NCI-H146 (cell line): ENCODE measurements at regions not wholly inside any gene's neighbourhood (a gene's known extent, or its start where the extent isn't known, plus 50 kb on each side); places are given as distances from the start of the nearest gene placed in this dataset.
"Not testable (repeated sequence)": the region's sequence is repeated elsewhere in the genome, so short reads cannot be mapped to it uniquely, and the experiment has no call there.

ENCODE experiments used
- DNase-seq: peaks from one replicate; lab custom pipeline; 2025; lab: John Stamatoyannopoulos, UW

DNA sequence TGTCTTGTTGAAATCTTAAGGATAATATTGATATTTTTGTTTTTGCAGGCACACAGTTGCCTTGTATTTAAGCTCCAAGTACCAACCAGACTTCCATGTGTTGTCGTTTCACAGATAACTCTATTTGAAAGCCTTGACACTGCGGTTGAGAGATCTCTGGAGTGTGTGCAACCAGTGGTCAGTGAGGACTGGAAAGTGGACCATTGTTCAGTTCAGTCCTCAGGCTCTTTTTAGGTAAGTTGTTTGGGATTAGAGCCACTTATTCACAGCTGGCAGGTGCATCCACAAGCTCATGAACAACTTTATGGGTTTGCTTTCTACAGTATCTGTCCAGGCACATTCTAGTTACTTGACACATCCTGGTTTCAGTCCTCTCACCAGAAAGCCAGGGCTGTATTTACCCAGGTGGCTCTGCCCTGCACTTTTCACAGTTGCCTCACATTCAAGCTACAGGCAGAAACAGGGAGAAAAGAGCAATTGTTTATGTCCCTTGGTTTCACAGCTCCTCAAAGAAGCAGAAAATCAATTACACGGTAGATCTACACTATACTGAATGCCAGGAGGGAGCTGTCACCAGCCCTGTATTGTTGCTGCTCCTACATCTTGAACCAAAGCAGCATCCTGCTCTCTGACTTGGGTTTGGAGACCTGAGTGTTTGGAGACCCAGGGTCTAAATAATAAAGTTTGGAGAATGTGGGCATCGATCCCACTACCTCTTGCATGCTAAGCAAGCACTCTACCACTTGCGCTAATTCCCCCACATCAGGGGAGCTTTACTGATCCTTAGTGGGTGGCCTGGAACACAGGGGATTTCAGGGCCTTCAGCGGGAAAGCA lies 543.3 kb downstream of the PRIM2 start:
- not testable (repeated sequence) for DNase-seq

DNA sequence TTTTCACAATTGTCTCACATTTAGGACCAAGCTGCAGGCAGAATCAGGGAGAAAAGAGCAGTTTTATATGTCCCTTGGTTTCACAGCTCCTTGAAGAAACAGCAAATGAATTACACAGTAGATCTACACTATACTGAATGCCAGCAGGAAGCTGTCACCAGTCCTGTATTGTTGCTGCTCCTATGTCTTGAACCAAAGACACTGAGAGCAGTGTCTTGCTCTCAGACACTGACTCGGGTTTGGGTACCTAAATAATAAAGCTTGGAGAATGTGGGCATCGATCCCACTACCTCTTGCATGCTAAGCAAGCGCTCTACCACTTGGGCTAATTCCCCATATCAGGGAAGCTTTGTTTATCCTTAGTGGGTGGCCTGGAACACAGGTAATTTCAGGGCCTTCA lies 552.7 kb downstream of the PRIM2 start:
- DNase-seq = peak; percentile 2

DNA sequence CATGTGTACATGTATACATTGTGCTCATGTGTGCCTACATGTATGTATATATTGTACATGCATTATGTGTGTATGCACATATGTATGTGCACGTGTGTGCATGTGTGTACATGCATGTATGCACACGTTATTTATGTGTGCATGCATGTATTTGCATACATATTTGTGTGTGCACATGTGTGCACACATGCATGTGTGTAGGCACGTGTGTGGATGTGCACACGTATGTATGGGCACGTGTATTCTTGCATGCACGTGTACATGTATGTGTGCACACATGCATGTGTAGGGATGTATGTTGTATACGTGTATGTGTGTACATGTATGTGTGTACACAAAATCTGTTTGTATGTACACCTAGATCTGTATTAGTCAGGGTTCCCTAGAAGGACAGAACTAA lies 556.0 kb downstream of the PRIM2 start:
- not testable (repeated sequence) for DNase-seq

DNA sequence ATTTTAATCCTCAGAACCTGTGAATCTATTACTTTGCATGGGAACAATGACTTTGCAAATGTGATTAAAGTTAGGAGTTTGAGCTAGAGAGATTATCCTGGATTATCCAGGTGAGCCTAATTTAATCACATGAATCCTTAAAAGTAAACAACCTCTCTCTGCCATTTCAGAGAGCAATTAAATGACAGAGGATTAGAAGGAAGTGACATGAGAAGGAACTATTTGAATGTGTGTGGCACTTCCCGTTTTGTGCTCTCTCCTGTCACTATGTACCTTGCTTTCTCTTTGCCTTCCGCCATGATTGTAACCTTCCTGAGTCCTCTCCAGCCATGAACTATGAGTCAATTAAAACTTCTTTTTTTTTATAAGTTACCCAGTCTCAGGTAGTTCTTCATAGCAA lies 559.2 kb downstream of the PRIM2 start:
- DNase-seq = not testable (repeated sequence)

DNA sequence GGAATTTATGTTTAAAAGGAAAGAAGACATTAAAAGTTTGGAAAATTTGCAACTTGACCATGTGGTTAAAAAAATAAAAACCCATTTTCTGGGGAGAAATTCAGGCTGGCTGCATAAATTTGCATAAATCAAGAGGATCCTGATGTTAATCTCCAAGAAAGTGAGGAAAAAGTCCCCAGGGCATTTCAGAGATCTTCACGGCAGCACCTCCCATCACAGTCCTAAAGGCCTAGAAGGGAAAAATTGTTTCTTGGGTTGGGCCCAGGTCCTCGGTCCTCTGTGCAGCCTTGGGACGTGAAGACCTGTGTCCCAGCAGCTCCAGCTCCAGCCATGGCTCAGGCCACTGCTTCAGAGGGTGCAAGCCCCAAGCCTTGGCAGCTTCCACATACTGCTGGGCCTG lies 560.3 kb downstream of the PRIM2 start:
- DNase-seq = not testable (repeated sequence)

DNA sequence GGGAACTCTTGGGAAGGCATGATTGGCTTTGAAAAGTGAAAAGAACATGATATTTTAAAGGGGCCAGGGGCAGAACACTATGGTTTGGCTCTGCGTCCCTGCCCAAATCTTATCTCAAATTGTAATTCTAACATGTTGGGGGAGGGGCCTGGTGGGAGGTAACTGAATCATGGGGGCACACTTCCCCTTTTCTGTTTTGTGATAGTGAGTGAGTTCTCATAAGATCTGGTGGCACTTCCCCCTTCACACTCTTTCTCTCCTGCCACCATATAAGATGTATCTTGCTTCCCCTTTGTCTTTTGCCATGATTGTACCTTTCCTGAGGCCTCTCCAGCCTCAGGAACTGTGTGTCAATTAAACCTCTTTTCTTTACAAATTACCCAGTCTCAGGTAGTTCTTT lies 561.4 kb downstream of the PRIM2 start:
- DNase-seq = not testable (repeated sequence)

DNA sequence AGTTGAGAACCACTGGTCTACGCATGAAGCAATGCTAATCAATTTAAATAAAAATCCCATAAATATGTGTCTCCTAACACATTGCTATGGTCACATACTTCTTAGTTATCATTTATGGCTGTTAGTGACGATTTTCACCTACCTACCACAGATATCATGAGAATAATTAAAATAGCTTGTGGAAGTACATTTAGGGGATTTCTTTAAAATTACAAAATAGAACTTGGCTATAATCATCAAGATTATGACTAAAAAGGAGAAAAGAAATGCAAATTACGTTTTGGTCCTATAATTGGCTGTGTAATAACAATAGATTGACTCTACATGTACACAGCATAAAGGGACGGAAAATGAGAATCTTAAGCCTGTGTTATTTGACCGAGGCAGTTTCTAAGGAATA lies 581.4 kb downstream of the PRIM2 start:
- not testable (repeated sequence) for DNase-seq

DNA sequence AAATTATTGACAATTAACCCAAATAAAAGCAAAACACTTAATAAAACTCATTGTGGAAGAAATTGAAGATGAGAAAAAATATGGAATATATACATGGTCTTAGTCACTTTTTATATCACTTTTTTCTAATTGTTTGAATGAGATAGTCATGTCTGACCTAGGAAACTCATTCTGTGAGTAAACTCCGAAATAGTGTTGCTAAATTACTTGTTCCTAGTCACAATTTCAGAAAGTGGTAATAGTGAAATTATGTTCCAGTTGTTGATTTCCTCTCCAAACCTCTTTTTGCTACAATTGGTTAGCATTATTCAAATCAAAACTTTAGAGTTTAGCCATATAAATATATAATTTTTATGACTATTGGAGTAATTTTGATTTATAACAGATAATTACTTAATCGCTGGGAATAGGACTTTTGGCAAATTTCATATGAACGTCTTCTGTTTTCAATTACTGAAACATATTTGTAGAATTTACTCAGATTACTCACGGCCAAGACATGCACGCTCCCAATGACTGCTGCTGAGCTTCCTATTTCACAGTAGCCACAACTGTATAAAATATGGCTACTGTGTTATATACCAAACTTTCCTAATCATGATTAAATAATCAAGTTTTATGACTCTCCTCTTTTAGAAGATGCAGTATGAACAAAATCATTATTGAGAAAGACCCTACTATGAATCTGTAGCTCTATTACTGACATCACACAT lies 583.4 kb downstream of the PRIM2 start:
- not testable (repeated sequence) for DNase-seq

DNA sequence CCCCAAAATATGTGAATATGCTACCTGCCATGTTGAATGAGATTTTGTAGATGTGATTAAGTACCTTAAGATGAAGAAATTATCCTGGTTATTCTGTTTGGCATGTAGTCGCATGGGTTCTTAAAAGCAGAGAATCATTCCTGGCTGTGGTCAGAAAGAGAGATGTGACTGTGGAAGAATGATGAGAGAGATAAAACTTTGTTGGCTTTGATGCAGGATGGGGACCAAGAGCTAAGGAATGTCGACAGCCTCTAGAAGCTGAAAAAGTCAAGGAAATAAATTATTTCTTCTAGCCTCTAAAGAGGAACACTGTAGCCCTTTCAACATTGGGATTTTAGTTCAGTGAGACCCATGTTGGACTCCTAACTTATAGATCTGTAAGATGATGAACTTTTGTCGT lies 584.0 kb downstream of the PRIM2 start:
- DNase-seq = not testable (repeated sequence)

DNA sequence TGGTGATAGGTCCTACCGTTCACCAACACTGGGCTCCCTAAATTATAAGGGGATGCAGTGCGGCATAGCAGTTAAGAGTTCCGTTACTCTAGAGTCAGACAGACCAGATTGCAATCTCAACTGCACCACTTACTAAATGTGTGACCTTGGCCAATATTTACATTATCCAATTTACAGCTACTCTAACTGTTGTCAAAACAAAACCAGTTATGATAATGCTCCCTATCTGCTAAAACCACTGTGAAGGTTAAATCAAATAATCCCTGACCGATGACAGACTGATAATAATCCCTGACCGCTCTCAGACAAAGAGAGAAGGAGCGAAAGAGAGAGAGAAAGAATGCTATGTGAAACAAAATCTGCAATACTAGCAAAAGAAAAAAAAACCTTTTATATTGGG lies 586.9 kb downstream of the PRIM2 start:
- DNase-seq = not testable (repeated sequence)

DNA sequence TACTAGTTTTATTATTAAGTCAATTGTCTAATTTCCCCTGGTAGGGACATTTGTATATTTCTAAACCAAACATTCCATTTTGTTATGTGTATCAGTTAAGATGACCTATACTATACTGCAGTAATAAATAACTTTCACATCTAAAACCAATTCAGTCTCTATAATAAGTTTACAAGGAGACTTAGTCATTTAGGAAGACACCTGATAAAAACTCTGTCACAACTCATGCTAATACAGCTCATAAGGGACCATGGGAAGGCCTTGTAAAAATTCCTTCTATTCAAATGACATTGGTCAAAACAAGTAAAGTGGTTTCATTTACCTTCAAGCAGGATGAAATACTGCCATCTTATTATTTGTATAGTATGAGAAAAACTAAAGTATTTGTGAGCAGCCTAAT lies 597.9 kb downstream of the PRIM2 start:
- not testable (repeated sequence) for DNase-seq

DNA sequence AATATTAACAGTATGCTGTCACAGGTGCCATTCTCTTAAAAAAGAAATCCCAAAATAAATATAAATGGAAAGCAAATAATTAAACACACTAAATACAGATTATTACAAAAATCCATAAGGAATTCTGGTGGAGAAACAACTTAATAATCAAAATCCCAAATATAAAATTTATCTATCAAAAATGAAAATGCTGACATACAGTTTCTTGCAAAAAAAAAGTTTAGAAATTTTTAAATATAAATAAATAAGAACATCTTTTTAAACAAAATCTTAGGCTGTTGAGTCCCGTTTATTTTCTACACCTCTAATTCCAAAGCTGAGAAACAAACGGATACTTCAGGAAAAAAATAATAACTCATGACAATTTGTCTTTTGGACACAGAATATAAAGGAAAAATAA lies 625.5 kb downstream of the PRIM2 start:
- DNase-seq = not testable (repeated sequence)

DNA sequence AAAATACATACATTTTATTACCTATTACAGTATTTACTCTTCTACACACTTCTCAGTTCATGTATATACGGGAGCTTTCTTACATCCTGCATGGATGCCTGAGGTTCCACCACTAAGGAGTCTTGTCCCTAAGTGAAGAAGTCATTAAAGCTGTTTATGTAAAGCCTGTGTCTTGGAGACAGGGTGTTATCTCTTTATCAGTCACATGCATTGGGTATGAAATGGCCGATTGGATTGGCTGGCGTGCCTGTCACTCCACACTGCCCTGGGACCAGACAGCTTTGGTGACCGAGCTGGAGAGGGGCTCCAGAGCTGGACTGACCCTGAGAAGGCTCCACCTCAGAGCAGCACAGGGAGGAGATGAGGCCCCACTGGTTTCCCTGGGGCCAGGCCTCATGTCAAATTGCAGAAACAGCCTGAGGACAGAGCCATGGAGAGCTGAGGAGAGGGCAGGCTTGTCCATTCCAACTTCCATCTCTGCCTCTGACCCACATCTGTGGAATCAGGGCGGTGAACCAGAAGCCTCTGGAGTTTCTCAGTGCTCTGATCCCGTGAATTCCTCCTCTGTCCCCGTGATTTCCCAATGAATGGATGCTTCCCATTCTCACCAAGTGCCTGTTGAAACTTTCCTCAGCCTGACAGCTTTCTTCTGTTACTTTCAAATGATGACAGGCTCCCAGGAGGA lies 628.8 kb downstream of the PRIM2 start:
- not testable (repeated sequence) for DNase-seq

DNA sequence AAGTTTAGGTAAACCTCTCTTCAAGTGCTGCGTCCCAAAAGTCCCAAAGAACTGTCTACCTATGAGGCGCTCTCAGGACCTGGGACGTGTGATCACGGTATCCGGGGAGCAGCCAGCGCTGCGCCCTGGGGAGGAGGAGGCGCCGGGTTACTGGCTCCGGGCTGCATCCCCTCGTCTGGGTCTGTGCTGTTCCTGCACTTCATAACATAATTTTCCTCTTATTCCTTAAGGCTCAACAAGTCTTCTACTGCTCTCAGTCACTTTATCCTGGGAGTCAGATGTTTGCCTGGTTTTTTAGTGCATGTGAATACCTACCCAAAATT lies 629.3 kb downstream of the PRIM2 start:
- DNase-seq = not testable (repeated sequence)

DNA sequence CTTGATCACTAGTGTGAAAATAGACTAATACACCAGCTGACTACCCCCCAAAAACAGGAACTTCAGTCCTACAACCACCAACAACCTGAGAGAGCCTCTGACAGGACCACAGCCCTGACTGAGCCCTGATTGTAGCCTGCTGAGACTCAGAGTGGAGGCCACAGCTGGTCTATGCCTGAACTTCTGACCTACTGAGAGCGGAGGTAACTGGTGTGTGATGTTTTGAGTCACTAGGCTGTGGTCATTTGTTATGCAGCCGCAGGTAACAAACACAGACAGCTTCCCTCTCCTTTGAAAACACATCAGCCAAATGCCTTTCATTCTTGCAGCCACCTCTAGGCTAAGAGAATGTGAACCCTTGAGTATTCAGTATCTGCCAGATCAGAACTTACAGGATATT lies 631.1 kb downstream of the PRIM2 start:
- DNase-seq = not testable (repeated sequence)

DNA sequence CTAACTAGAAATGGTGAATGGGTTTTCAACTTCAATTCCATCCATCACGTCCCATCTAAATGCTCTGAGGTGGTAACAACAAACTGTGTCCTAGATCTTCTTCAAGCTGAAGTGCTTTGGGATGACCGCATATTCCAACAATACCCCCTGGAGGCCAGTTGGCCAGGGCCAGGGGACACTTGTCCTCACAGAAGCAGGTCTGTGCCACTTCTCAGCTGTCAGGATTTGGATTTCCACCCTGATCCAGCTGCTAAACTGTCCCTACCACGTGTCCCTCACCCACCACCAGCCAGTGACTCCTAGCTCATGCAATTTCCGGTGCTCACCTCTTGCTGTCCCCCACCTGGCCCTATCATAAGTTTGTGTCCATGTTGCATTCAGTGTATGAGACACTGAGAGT lies 633.0 kb downstream of the PRIM2 start:
- not testable (repeated sequence) for DNase-seq

DNA sequence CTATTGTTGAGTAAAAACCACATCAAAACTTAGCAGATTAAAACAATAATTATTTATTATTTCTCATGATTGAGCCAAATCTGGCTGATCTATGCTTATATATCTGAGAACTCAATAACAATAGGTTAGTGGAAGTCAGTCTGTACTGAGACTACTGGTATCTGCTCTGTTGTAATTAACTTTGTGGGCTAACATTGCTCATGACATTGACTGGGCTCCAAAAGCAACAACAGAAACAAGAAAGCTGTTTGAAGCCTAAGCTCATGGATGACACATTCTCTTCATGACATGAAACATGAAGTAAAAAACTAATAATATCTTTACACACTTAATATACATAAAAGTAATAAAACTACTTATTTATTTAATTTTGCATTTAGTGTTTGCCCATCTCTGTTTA lies 649.3 kb downstream of the PRIM2 start:
- not testable (repeated sequence) for DNase-seq

DNA sequence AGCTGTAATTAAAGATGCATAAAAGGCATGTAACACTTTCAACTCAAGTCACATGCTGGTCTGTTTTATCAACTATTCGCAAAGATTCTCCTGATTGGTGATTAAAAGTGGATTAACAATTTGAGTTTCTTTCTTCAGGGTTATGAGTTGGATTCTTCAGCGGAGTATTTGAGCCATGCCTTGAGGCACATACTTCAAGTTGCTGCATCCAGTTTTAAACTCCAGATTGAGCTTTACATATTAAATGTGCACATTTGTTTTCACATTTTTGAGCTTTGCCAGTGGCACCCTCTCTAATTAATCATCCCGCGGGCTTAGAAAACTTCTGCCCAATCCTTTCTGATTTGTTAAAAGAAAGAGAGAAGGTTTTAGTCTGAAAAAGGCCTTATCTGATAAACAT lies 654.5 kb downstream of the PRIM2 start:
- DNase-seq = not testable (repeated sequence)

DNA sequence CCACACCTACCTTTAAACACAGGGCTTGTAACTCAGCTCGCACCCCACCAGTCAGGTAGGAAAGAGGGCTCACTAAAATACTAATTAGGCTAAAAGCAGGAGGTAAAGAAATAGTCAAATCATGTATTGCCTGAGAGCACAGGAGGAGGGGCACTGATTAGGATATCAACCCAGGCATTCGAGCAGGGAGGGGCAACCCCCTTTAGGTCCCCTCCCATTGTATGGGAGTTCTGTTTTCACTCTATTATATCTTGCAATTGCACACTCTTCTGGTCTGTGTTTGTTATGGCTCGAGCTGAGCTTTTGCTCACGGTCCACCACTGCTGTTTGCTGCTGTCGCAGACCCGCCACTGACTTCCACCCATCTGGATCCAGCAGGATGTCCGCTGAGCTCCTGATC lies 657.2 kb downstream of the PRIM2 start:
- no peak for DNase-seq

DNA sequence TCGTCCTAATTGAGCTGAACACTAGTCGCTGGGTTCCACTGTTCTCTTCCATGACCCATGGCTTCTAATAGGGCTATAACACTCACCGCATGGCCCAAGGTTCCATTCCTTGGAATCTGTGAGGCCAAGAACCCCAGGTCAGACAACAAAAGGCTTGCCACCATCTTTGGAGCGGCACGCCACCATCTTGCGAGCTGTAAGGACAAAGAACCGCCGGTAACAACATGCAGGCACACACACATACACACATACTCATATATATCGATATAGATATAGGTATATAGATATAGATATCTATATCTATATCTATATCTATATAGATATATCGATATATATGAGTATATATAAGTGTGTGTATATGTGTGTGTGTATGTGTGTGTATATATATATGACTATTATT lies 657.7 kb downstream of the PRIM2 start:
- DNase-seq = peak; percentile 0

DNA sequence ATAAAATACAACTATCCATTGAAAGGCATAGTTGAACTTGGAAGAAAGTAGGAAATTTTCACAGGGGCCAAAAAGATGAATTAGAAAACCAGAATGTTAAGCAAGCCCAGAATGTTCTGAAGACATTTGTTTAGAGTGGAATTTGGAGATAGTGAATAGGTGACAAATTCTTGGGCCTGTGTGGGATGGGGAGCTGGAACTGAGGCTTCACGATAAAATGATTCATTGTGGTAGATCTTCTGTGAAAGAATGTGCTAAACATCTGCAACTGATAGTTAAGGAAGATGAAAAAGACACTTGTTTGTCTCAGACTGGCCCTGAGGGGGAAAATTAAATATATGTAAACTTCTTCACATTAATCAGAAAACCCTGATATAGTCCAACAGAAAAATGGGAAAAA lies 658.9 kb downstream of the PRIM2 start:
- not testable (repeated sequence) for DNase-seq

DNA sequence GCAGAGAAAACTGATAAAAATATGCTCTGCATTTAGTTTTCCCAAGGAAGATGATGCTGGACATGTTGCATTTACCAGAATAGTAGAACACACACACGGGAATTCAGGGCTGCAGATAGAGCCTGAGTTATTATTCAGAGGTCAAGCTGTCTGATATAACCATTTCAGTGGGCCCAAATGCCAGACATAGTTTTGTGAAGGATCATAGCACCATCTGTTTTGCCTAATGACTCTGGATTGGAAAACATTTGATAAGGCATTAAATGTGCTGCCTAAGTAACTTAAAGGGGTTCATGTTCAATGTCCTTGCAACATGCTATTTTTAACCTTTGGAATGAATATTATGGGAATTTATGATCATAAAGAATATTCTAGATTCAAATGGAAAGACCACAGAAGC lies 666.2 kb downstream of the PRIM2 start:
- DNase-seq = not testable (repeated sequence)

DNA sequence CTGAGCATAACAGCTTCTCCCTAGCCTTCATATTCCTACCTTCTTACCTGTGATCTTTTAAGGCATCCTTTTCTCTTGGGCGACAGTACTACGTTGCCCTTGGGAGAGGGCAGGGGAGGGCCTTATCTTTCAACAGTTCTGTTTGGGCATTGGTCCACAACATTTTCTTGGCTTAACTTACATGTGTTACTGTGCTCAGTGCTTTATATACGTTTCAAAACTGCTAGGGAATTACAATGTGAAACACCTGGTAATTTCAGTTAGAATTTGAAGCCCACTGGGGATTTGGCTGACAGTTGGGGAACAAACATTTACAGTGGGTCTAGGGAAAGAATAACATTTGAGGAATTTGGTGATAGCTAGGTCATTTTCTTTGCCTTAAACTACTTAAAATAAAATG lies 667.1 kb downstream of the PRIM2 start:
- DNase-seq = not testable (repeated sequence)
